ENCODE measurements at regions not wholly inside any gene's neighbourhood (a gene's known extent, or its start where the extent isn't known, plus 50 kb on each side); places are given as distances from the start of the nearest gene placed in this dataset.
"Not testable (repeated sequence)": the region's sequence is repeated elsewhere in the genome, so short reads cannot be mapped to it uniquely, and the experiment has no call there.

DNA sequence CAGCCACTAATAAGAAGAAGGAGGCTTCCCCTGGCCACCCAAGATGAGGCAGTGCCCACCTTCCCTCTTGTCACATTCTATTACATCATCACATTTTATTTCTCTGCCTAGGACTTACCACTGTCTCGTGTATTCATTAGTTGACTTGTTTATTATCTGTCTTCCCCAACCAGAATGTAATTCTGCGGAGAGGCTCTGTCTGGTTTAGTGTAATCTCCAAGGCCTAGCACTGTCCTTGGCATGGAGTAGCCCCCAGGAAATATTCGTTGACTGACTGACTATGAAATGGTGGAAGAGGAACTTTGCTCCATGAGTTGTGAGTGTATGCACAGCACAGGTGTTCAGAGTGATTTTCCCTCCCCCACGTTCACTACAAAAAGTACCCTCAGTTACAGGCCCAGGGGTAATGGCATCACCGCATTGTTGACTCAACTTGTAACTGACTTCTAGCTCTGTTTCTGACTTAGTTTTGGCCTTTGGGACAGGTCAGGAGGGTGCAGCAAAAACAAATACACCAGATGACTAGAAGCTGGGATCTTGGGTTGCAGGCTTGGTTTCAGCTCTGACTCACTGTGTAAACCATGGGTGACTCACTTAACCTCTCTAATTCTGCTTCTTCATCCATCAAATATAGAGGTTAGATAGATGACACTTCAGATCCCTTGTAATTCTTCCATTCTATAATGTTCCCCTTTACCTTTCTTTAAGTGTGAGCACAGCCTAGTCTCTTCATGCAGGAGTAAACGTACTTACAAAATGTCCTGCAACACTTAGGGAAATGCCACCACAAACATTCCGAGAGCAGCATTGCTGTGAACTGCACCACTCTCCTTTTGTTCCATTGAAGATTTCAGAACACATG is 229.7 kb downstream of the KCNRG start:
- TF ChIP-seq, protein P1, sequence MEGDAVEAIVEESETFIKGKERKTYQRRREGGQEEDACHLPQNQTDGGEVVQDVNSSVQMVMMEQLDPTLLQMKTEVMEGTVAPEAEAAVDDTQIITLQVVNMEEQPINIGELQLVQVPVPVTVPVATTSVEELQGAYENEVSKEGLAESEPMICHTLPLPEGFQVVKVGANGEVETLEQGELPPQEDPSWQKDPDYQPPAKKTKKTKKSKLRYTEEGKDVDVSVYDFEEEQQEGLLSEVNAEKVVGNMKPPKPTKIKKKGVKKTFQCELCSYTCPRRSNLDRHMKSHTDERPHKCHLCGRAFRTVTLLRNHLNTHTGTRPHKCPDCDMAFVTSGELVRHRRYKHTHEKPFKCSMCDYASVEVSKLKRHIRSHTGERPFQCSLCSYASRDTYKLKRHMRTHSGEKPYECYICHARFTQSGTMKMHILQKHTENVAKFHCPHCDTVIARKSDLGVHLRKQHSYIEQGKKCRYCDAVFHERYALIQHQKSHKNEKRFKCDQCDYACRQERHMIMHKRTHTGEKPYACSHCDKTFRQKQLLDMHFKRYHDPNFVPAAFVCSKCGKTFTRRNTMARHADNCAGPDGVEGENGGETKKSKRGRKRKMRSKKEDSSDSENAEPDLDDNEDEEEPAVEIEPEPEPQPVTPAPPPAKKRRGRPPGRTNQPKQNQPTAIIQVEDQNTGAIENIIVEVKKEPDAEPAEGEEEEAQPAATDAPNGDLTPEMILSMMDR (IDR thresholded peaks at IDR 0.05; ENCODE audit: low read depth, low read length, missing control alignments) = no peak
- DNase-seq (ENCODE audit: low read depth) = peak; percentile 68
- H3K4me3 ChIP-seq (ENCODE audit: low read depth, low read length) = no peak overlapping the region

DNA sequence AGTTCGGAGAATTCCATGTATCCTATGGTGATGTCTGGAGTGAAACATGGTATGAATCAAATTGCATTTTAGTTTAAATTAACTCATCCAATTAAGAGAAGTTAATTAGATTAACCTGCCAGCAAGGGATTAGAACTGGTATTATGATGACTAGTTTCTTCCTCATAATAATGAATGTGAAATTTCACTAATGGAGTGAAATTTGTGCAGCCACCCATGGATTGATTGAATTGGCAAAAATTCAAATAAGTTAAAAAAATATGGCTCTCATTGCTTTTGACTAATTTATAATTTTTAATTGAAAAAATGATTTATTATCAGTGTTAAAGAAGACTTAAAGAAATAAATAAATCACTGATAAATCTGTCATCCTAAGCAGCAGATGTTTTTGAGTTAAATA is 232.0 kb downstream of the KCNRG start:
- TF ChIP-seq, protein P1 (IDR thresholded peaks at IDR 0.05; ENCODE audit: low read depth, low read length, missing control alignments) = no peak
- no peak for DNase-seq (ENCODE audit: low read depth)

DNA sequence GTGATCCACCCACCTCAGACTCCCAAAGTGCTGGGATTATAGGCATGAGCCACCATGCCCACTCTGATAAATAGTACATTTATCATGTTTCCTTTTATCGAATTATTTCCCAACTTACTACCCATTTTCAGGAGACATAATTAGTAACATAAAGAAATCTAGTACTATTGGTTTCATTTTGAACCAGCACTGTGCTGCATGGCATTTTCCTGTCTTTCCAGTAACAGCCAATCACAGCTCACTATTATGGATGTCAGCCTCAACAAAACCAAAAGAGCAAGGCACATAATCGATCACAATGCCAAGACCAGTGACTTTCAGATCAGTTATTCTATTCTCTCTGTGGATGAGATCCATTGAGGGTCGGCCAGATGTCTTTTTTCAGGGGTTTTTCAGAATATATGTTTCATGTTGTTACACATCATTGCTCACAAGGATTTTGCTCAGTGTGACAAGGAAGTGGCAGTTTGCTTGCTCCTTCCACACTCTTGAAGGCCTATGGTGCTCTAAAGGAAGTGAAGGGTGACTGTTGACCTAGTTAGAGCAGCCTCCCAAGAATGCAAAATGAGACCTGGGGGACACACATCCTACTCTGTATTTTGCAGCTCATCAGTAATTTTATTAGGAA is 233.4 kb downstream of the KCNRG start:
- DNase-seq (ENCODE audit: low read depth) = no peak
- H3K4me3 ChIP-seq (ENCODE audit: low read depth, low read length) = no peak overlapping the region

More for the DNA sequence above, 232.0 kb downstream of the KCNRG start:
- H3K4me3 ChIP-seq (ENCODE audit: low read depth, low read length) = no peak overlapping the region

DNA sequence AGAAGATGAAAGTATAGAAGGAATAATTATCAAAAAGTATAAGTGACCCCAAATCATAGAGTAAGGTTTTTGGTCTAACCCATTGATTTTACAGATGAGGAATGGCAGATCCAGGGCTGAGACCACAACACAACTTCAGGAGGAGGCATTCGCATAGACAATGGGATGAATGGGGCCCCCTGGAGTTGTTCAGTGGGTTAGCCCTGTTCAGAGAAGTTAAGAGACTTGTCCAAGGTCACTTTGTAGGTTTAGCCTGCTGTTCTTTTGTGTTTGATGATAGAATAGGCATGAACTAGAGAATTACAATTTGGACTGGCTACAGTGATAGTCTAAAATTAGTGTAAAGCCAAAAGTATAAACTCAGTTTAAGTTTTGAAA is 233.9 kb downstream of the KCNRG start:
- TF ChIP-seq, protein P1 (IDR thresholded peaks at IDR 0.05; ENCODE audit: low read depth, low read length, missing control alignments) = no peak

More for the DNA sequence above, 233.4 kb downstream of the KCNRG start:
- TF ChIP-seq, protein P1 (IDR thresholded peaks at IDR 0.05; ENCODE audit: low read depth, low read length, missing control alignments) = no peak

DNA sequence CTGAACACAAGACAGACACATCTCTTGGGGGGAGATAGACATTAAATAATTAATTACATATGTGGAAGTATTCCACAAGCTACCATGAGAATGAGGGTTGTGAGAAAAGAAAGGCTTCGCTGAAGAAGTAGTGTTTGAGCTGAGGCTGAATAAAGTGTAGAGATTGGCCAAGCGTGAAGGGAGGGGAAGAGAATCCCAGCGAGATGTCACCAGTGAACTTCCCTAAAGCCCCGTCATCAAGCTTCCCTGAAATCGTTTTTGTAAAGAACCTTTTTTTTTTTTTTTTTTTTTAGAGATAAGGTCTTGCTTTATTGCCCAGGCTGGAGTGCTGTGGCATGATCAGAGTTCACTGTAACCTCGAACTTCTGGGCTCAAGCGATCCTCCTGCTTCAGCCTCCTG is 235.2 kb downstream of the KCNRG start:
- no peak for DNase-seq (ENCODE audit: low read depth)
- TF ChIP-seq, protein P1 (IDR thresholded peaks at IDR 0.05; ENCODE audit: low read depth, low read length, missing control alignments) = no peak

More for the DNA sequence above, 233.9 kb downstream of the KCNRG start:
- no peak for DNase-seq (ENCODE audit: low read depth)
- H3K4me3 ChIP-seq (ENCODE audit: low read depth, low read length) = no peak overlapping the region

DNA sequence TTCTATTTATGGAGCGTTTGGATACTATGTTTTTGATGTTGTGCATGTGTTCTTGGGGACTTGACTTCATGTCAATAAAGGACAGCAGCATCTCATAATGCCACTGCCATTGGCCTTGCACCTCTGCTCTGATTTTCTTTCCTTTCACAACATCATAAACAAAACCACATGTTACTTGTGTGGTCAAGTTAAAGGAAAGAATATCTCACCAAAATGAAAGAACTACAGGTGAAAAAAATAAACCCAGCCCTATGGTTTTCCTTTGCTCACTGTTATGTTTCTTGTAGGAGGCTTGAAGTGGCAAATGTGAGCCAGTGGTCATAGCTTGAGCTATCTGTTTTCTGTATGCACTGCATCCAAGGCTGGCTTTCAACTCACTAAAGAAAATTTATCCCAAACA is 240.4 kb downstream of the KCNRG start:
- no peak overlapping the region for H3K4me3 ChIP-seq (ENCODE audit: low read depth, low read length)
- DNase-seq (ENCODE audit: low read depth) = no peak
- TF ChIP-seq, protein P1 (IDR thresholded peaks at IDR 0.05; ENCODE audit: low read depth, low read length, missing control alignments) = no peak

More for the DNA sequence above, 235.2 kb downstream of the KCNRG start:
- H3K4me3 ChIP-seq (ENCODE audit: low read depth, low read length) = no peak overlapping the region

DNA sequence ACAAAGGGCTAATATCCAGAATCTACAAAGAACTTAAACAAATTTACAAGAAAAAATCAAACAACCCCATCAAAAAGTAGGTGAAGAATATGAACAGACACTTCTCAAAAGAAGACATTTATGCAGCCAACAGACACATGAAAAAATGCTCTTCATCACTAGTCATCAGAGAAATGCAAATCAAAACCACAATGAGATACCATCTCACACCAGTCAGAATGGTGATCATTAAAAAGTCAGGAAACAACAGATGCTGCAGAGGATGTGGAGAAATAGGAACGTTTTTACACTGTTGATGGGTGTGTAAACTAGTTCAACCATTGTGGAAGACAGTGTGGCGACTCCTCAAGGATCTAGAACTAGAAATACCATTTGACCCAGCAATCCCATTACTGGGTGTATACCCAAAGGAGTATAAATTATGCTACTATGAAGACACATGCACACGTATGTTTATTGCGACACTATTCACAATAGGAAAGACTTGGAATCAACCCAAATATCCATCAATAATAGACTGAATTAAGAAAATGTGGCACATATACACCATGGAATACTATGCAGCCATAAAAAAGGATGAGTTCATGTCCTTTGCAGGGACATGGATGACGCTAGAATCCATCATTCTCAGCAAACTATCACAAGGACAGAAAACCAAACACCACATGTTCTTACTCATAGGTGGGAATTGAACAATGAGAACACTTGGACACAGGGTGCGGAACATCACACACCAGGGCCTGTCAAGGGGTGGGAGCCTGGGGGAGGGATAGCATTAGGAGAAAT is 241.5 kb downstream of the KCNRG start:
- DNase-seq (ENCODE audit: low read depth); H3K4me3 ChIP-seq (ENCODE audit: low read depth, low read length): not testable (repeated sequence)

All from GM12864 (cell line).